ENCODE measurements at regions not wholly inside any gene's neighbourhood (a gene's known extent, or its start where the extent isn't known, plus 50 kb on each side); places are given as distances from the start of the nearest gene placed in this dataset.

GRCh38 chr6:95175927-95176675 lies 401.2 kb upstream of the MANEA start:
- Histone ChIP-seq H3K27me3 (ENCODE audit: control insufficient read depth, insufficient read depth, low read length) (no peaks in the 10 kb centered on the region), H3K36me3 (ENCODE audit: control insufficient read depth, insufficient read depth, low read length) (no peaks in the 10 kb centered on the region), H3K4me3 (ENCODE audit: low read depth, low read length) (no peak overlapping the region)
- no peak for TF ChIP-seq CTCF (IDR thresholded peaks at IDR 0.05; ENCODE audit: insufficient read depth, low read length, poor library complexity, severe bottlenecking)
- DNase-seq (ENCODE audit: low read depth) = no peak

- DNase-seq (ENCODE audit: low read depth) = no peak
- H3K36me3 ChIP-seq (ENCODE audit: control insufficient read depth, insufficient read depth, low read length) = no peaks in the 10 kb centered on the region
- H3K27me3 ChIP-seq (ENCODE audit: control insufficient read depth, insufficient read depth, low read length) = no peaks in the 10 kb centered on the region
- TF ChIP-seq CTCF (IDR thresholded peaks at IDR 0.05; ENCODE audit: insufficient read depth, low read length, poor library complexity, severe bottlenecking) = no peak
- no peak overlapping the region for H3K4me3 ChIP-seq (ENCODE audit: low read depth, low read length)
These were observed 391.5 kb upstream of the MANEA start for GRCh38 chr6:95185874-95186273.

DNA sequence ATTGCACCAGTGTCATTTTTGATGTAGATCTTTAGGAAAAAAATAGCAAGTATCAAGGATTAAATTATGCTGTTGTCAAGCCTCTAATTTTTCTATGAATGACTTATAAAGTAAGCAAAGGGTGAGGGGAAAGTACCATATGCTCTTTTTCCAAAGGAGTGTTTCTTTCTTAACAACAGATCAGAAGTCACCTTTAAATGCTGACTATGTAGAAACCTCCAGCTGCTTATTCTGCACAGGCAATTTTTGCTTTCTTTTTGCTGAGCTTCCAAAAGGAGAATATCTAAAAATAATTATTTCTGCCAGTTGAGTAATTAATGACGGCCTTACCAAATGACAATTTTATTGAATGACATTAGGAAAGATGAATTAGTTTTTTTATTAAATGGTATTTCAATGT lies 390.6 kb upstream of the MANEA start:
- no peak overlapping the region for H3K4me3 ChIP-seq (ENCODE audit: low read depth, low read length)
- no peaks in the 10 kb centered on the region for H3K27me3 ChIP-seq (ENCODE audit: control insufficient read depth, insufficient read depth, low read length)
- no peak for TF ChIP-seq CTCF (IDR thresholded peaks at IDR 0.05; ENCODE audit: insufficient read depth, low read length, poor library complexity, severe bottlenecking)
- no peaks in the 10 kb centered on the region for H3K36me3 ChIP-seq (ENCODE audit: control insufficient read depth, insufficient read depth, low read length)
- no peak for DNase-seq (ENCODE audit: low read depth)

DNA sequence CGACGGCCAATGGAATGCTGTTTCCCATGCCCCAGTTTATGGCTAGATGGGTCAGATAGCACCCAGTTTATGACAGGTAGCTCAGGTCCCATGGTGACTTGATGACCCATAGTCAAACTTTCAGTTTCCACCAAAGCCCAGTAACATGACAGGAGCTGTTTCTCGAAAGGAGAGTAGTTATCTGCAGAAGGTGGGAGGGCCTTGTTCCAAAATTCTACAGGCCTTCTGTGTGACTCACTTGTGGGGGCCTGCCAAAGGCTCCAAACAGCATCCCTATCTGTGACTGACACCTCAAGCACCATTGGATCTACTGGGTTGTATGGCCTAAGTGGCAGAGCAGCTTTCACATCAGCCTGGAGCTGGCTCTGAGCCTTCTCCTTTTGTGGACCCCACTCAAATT lies 379.7 kb upstream of the MANEA start:
- Histone ChIP-seq H3K36me3 (ENCODE audit: control insufficient read depth, insufficient read depth, low read length) (no peaks in the 10 kb centered on the region), H3K27me3 (ENCODE audit: control insufficient read depth, insufficient read depth, low read length) (no peaks in the 10 kb centered on the region), H3K4me3 (ENCODE audit: low read depth, low read length) (no peak overlapping the region)
- no peak for DNase-seq (ENCODE audit: low read depth)
- TF ChIP-seq CTCF (IDR thresholded peaks at IDR 0.05; ENCODE audit: insufficient read depth, low read length, poor library complexity, severe bottlenecking) = no peak

DNA sequence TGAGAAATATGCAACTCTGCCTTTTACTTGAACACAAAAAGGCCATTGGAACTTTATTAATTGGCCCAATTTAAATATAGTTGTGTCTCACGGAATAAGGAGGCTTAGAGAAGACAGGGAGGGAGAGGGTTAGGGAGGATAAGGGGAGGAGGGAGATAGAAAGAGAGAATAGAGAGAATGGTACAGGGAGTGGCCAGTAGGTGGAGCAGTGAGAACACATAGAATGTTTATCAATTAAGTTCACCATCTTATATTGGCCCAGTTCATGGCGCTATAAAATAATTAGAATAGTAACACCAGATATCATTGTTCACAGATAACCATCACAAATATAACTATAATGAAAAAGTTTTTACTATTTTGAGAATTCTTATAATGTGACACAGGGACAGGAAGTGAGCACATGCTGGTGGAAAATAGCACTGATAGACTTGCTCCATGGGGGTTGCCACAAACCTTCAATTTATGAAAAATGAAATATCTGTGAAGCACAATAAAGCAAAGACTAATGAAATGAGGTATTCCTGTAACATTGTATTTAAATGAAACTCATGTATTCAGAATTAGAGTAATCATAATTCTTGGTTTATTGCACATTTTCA lies 374.1 kb upstream of the MANEA start:
- Histone ChIP-seq H3K36me3 (ENCODE audit: control insufficient read depth, insufficient read depth, low read length) (no peaks in the 10 kb centered on the region), H3K27me3 (ENCODE audit: control insufficient read depth, insufficient read depth, low read length) (no peaks in the 10 kb centered on the region), H3K4me3 (ENCODE audit: low read depth, low read length) (no peak overlapping the region)
- peak; percentile 74 for TF ChIP-seq CTCF (IDR thresholded peaks at IDR 0.05; ENCODE audit: insufficient read depth, low read length, poor library complexity, severe bottlenecking)
- no peak for DNase-seq (ENCODE audit: low read depth)

DNA sequence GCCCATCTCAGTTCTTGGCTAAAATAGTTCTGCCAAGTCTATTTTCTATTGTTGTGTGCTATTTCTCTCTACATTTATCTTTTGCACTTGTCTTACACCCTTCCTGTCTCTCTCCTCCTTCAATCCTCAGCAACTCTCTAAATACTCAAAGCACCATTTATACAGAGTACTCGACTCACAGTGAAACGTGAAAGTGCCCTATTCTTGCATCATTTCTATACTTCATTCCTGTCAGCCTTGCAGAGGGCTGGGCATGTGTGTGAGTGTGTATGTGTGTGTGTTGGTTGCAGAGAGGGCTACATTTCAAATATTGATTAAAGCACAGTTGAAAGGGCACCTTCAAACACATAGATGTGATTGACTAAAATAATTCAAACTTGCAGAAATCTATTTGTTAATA lies 373.2 kb upstream of the MANEA start:
- Histone ChIP-seq H3K27me3 (ENCODE audit: control insufficient read depth, insufficient read depth, low read length) (no peaks in the 10 kb centered on the region), H3K36me3 (ENCODE audit: control insufficient read depth, insufficient read depth, low read length) (no peaks in the 10 kb centered on the region), H3K4me3 (ENCODE audit: low read depth, low read length) (no peak overlapping the region)
- DNase-seq (ENCODE audit: low read depth) = no peak
- no peak for TF ChIP-seq CTCF (IDR thresholded peaks at IDR 0.05; ENCODE audit: insufficient read depth, low read length, poor library complexity, severe bottlenecking)
